Fibroblast of the conjunctiva (primary cell): ENCODE measurements at regions not wholly inside any gene's neighbourhood (a gene's known extent, or its start where the extent isn't known, plus 50 kb on each side); places are given as distances from the start of the nearest gene placed in this dataset.

Experiments used
- DNase-seq: peaks from one replicate; pipeline ENCODE4 v3.0.0-alpha.2; 2010; ENCODE audit warnings: low read depth

DNA sequence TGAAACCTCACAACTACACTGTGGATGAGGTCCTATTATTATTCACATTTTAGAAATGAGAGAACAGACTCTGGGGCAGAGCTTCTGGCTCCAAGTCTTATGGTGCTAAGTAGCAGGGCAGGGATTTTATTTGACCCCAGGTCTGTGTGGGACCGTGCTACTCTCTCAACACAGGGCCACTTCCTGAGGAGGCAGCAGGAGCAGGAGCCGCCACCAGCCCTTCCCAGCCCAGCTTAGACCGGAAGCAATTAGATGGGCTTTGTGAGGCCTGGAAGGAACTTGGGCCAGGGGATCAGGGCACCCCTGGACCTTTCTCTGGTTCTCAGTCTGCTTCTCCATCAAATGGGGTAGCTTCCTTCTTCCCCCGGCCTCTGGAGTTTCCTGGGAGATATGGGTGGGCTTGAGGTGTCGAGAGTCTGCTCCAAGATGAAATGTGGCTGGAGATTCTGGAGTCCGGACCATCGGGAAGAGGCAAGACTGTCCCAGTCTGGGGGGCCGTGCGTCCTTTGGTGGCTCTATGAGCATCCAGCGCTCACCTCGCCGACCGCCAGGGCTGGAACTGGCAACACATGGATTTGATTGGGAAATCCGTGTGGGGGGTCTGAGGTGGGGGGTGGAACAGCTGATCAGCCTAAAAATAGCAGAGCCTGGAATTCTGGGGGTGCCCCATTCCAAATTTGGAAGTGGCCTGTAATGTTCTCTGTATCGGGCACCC, 136.8 kb downstream of the FOXD2 start:
- no peak for DNase-seq

DNA sequence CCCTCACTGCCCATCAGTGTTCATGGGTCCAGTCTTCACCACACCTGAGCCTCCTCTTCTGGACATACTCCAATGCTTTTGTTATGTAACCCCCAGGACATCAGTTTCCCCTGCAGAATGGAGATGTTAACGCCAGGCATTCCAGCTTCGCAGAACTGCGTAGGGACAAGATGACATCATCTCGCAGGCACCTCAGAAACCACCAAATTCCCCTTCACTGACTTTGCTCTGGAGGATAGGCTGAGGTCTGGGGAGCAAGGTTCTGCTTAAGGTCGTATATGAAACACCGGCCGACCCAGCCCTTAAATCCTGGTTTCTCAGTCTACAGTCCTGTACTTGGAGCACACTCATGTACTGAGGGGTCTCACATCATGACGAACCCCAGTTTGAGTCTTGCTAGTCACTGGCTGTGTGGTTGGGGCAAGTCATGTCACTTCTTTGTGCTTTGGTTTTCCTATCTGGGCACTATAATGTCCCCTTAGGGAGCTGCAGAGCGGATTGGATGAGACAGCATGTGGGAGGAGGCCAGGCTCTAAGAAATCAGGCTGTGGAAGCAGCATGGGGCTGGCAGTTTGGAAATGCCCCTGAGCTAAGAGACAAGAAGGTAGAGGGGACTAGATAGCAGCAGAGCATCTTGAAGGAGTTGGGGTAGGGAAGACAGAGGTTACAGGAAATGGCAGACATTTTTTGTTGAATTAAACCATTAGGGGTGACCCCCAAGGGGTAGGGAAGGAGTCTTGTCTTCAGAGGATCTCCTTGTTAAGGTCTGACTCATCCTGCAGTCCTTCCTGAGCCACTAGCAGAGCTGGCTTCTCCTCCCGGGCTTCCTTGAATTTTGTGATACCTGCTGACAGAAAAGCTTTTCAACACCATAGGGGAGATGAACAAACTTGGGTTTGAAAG, 138.3 kb downstream of the FOXD2 start:
- DNase-seq = no peak

DNA sequence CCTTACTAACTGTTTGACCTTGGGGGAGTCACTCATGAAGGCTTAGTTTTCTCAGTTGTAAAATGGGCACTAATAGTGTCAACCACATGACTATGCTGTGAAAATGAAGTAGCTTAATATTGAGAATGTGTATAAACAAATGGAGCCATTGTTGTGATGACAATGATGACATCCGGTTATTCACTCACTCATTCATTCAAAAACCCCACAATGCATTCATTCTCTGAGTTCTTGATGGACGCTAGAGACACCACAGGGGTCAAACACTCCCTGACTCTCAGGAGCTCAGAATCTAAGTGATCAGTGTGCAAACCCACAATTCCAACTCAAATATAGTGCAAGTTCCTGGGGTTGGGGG, 138.9 kb downstream of the FOXD2 start:
- no peak for DNase-seq

DNA sequence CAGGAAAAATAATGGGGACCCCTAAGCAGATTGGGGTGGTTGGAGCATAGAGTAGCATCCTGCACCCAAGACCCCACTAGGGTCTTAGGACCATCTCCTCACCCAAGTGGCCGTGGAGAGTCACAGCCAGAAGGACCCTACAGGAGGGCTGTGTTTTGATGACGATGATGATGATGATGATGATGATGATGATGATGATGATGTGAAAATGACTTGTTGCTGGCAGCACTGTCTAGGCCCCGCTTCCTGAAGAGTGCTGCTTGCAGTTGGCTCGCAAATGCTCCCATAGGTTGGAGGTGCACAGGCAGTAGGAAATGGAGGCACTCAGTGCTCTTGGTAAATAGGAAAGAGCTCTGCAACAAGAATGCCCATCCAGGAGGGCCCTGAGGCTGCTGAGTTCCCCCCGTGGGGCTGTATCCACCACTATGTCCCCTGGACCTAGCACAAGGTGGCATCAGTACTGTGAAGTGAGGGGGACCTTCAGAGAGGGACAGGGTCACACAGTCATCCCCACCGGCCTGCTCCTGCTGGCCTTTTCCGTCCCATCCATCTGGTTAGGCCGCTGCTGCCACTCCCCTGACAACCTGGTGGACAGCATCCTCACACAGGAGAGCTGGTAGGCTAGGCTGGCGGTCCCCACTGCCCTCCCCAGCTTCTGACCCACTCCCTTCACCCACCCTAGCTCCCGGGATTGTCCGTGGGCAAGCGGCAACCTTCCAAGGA, 139.6 kb downstream of the FOXD2 start:
- DNase-seq = no peak

DNA sequence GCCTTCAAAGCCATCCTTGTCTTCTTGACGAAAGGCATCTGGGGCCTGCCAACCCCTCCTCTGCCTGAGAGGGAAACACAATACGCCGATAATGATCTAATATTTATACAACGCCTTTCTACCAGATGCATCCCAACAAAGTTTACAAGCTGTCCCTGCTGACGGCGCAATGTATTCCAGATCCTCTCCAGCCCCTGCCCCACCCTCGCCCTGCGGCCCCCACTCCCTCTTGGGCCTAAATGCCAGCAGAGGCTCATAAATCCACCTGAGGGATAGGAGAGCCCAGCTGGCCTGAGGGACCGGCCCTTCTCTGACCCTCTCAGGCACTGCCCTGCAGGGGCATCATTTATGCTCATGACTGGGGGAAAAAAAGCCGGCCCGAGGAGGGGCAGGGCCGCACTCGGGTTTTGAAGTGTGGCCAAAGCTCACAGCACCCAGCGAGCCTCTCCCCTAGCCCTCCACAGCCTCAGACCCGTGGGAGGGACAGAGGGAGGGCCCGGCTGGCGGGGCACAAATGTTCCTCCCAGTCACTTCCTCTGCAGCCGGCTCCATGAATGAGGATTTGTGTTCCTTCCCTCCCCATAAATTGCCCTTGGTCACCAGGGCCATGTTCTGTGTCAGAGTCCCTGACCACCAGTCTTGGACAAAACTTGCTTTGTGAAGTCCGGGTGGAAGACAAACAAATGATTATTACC, 140.3 kb downstream of the FOXD2 start:
- DNase-seq = no peak

DNA sequence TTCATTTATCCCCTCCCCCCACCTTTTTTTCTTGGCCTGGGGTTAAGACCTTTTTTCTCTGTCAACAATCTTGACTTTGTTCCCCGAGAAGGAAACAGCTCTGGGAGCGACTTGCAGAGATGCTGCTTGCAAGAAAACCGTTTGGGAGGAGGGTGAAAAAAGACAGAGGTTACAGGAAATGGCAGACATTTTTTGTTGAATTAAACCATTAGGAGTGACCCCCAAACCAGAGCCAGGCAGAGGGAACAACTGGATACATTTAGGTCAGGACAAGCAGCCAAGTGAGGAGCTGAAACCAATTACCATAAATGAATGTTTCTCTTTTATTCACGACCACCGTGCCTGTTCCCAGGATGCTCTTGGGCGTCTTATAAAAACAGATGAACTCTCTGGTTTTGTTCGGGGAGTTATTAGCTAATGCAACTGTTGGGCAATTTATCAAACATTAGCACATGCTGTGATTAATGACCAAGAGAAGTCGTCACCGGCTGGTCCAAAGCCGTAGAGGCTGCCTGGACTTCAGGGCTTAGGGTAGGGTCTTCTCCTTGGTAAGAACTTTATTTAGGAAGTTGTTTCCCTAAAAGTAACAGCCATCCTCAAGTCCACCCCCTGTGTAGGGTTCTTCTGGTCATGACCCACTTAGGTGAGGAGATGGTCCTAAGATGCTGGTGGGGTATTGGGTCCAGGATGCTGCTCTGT, 141.0 kb downstream of the FOXD2 start:
- no peak for DNase-seq

DNA sequence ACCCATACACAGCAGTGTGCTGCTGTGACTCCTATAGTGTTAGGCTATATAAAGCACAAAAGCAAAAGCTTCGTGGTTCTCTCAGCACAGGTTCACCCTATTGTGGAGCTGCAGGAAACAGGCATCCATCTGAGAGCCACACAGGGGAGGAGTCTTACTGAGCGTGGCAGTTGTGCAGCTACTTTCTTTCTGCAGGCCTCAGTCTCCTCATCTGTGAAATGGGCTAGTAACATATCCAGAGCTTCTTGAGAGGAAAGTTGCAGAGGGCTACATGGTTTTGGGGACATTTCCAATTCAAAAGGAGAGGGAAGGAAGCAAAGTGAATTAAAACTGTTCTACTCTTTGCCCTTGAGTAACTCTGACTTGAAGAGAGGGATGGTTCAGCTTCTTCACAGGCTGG, 142.0 kb downstream of the FOXD2 start:
- DNase-seq = no peak

DNA sequence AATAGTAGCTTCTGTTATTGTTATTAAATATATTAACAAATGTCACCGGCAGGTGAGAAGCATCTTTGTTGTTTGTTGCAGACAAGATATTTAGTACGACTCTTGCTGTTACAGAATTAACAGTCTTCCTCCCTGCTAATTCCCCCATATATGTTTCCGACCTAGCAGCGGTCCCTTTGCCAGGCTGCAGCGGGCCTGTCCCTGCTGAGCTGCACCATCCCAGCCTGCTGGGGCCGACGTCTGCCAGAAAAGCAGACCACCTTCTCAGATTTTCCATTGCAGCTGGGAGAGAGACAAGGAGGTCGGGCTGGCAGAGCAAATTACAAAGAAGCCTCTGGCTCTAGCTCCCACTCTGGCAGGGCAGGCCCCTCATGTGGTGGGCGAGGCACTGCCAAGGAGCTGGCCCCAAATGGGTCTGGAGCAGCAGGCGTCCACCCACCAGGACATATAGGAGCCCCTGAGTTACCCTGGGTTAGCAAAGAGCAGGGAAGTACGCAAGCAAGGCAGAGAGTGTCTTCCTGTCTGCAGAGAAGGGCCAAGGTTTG, 142.7 kb downstream of the FOXD2 start:
- no peak for DNase-seq

DNA sequence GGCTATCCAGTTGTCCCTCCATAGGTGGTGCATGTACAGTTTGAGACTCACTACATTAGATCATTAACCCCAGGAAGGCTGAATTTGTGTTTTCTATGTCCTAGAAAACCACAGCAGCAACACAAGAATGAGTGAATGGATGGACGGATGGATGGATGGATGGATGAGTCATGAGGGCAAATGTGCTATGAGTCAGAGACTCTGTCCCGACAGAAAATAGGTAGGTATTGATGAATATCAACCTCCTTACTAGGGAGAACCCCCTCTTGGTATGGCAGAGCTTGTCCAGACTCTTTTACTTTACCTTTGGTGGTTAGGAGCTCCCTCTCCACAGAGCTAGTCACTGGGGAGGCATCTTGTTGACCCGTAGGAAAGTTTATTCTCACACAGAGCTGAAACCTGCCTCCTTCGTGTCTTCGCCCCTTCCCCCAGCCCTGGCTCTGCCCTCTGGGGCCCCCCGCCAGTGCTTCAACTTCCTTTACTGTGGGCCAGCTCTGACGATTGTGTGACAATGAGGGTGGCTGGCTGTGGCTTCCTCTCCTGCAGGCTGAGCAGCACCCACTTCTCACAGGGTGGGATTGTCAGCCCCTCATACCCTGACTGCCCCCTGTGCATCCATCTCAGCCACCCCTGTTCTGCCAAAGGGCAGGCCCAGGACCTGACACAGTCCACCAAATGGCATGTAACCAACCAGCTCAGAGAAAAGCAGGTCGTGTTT, 145.2 kb downstream of the FOXD2 start:
- no peak for DNase-seq

DNA sequence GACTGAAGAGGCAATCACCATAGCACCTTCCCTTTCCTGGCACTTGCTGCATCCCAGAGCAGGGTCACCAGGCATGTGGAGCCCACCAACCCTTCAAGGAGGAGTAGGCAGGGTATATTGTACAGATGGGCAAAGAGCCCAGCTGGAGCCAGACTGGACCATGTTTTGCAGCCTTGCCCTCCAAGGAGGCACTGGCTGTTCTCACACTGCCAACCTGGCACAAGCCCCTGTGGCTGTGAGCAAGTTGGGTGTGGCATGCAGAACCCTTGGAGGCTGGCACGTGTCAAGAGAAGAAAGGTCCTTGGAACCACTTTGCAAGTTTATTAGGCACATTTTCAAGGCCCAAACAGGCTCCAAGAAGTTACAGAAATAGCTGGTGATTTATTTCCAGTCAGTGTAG, 146.4 kb downstream of the FOXD2 start:
- no peak for DNase-seq

DNA sequence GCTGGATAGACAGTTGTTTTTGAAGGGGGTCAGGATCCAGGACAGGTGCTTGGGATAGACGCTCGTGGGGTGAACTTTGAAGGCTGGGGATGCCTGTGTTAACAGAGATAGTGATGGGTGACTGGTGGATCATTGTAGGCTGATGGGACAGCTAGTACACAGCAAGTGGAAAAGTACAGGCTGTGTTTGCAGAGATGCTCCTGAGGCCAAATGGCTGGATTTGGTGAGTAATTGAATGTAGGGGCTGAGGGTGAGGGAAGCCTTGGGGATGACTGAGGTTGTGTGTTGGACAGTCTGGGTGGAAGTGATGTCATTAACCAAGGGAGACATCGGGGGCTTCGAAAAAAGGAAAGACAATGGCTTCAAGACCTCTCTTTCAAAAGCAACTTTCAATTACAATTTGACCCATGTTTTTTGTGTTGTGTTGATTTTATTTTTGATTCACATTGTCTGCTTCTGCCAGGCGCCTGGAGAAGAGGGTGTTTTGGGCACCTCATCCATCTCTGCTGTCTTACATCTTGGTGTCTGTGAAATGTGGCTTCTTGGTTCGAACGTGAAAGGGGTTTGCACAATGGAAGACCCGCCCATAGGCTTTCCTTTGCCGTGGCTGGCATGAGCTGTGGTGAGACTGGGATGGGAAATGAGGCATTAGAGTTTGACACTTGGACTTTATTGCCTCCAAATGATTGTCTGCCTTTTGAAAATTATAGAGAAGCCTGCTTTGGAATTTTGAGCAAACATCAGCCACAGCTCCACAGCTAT, 147.5 kb downstream of the FOXD2 start:
- DNase-seq = no peak

DNA sequence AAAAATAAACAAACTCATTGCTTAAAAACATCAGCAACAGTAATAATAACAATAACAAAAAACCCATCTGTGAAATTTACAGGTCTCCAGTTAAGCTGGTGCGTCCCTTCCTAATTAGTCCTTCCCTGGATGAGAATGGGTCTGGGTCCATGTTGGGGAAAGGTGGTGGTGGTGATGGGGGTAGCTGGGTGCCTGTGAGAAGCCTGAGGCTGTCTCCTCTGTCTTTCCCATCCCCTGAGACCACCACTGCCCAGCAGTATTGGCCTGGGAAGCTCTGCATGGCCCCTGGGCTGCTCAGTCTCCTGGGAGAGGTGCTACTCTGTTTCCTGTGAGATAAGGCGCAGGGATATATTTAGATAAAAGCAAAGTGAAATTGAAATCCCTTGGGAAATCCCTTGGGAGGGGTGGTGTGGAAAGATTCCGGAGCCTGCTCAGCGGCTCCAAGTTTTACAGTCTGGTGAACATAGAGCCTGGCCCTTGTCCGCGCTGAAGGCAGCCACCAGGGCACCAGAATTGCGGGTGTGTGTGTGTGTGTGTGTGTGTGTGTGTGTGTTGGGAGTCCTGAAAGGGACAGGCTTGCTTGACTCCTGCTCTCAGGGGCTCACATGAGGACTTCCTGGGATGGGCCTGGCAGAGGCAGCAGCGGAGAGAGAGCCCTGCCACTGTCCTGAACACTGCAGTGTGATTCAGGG, 150.2 kb downstream of the FOXD2 start:
- DNase-seq = no peak

DNA sequence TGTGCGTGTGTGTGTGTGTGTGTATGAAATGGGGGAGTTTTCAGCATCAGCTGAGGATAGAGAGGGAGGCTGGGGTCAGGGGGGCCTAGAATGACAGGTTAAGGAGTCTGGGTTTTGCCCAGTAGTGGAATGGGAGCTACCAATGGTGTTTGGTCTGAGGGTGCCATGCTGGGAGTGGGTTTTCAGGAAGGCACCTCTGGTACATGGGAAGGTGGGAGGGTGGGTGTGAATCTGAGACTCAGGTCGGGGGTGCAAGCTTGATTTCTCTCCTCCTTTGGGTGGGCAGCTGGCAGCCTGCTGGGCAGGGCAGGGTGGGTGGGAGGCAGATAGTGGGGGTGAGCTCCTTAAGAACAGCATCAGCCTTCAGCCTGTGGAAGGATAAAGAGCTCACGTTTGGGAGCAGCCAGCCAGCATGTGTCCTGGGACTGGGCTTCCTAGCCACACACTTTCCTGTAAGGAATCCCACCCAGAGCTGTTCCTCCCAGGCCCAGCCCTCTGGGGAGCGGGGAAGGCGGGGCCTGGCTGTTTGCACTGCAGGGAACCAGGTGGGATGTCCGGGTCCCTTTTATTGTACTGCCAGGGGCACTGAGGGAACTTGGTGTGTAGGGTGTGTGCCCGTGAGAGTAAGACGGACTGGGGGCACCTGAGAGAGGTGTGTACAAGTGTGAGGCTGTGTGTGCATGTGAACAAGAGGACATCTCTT, 152.8 kb downstream of the FOXD2 start:
- DNase-seq = no peak

DNA sequence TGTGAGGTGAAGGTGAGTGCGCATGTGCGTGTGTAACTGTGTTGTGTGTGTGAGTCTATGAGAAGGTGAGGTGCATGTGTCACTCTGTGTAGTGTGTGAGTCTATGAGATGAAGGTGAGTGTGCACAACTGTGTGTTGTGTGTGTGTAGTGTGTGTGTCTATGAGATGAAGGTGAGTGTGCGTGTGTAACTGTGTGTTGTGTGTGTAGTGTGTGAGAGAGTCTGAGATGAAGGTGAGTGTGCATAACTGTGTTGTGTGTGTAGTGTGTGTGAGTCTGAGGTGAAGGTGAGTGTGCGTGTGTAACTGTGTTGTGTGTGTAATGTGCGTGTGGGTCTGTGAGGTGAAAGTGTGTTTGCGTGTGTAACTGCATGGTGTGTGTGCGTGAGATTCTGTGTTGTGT, 154.0 kb downstream of the FOXD2 start:
- DNase-seq = no peak

DNA sequence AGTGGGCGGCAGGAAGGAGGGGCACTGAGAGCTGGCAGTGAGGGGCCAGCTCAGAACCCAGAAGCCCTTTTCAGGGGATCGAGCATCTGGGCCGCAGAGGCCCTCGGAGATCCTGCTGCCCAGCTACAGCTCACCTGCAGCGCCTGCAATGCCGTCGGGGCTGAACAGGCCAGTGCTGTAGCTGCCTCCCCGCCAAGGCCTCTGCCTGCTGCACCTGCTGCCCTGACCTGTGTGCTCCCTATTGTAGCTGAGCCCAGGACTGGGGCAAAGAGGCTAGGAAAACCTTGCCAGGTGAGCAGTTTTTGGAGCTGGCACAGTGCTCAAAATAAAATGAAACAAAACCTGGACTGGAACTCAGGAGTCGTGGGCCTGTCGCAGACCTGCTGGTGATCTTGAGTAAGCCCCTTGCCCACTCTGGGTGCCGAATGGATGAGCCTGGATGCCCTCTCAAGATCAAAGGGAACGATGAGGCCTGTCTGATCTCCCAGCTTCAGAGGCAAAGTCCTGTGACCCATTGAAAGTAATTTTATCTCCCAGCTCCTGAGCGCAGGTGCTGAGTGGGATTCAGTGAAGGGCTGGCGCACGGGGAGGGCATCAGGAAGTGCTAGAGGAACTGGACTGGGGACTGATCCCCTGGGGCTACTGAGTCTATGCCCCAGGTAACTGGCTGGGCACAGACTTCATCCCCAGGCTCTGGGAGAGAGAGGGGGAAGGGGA, 154.6 kb downstream of the FOXD2 start:
- DNase-seq = no peak

DNA sequence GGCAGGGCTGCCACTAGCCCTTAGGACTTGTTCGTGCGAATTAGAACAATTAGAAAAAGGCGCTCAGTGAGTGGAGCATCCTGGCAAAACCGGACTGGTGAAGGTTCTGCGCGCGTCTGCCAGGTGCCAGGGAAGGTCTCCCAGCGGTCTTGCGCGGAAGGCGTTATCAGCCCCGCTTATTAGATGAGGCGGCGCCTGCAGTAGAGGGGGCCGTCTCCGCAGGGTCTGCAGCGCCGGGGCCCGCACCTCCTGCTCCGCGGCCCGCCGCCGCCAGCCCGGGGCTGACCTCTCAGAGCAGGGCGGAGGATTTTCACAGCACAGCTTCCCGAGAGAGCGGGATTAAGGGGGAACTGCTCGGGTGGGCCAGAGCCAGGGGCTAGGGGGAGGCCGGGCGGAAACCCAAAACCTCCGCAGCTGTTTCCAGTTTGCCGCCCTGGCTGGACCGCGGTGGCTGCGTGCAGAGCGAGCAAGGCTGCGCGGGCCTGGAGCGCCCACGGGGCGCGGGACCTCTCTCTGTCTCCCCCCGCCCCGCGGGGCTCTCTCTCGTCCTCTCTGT, 155.2 kb downstream of the FOXD2 start:
- DNase-seq = no peak

DNA sequence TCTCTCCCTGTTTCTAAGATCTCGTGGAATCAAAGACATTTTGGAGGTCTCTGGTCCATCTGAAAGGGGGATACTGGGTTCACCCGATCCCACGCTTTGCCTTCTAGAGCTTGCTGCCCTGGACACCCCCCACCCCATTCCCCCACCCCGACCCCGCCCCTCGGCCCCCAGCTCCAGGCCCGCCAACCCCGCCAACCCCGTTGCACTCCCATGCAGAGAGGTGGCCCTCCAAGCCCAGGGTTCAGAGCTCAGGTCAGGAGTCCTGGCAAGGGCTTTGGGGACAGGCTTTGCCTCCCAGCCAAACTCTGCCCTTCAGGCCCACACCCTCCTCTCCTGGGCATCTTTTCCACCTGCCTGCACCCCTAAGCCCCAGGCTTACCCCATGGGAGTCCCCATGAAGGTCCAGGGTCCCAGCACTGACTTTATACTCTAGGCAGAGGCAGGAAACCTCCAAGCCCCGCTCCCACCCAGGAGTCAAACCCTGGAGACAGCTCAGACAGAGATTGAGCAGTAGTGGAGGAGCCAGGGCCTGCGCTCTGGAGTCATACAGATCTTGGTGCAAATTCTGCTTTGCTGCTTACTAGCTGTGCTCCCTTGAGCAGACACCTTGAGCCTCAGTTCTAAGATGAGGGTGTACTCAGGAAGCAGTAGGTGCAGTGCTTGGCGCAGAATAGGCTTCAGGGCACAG, 155.9 kb downstream of the FOXD2 start:
- DNase-seq = no peak
